NCI-H1105 treated with DMSO at 0.1 percent for 48 hours (cell line): ENCODE measurements at regions not wholly inside any gene's neighbourhood (a gene's known extent, or its start where the extent isn't known, plus 50 kb on each side); places are given as distances from the start of the nearest gene placed in this dataset.
"Not testable (repeated sequence)": the region's sequence is repeated elsewhere in the genome, so short reads cannot be mapped to it uniquely, and the experiment has no call there.

Experiments
- DNase-seq: peaks from one replicate; lab custom pipeline; 2025; lab: John Stamatoyannopoulos, UW

GRCh38 chr4:141851246-141851891 is 215.0 kb downstream of the IL15 start:
- DNase-seq: no peak

GRCh38 chr4:141853091-141853764 is 216.8 kb downstream of the IL15 start:
- peak; percentile 90 for DNase-seq

- no peak for DNase-seq
Observed at GRCh38 chr4:141858437-141858836, 222.1 kb downstream of the IL15 start.

GRCh38 chr4:141860974-141861373 is 224.6 kb downstream of the IL15 start:
- DNase-seq: no peak

- no peak for DNase-seq
Observed at GRCh38 chr4:141870152-141870551, 233.8 kb downstream of the IL15 start.

GRCh38 chr4:141871086-141871770 is 234.8 kb downstream of the IL15 start:
- DNase-seq: peak; percentile 14

- not testable (repeated sequence) for DNase-seq
Observed at GRCh38 chr4:141882650-141883049, 246.3 kb downstream of the IL15 start.

- DNase-seq: no peak
Observed at GRCh38 chr4:141884070-141884469, 247.7 kb downstream of the IL15 start.

- DNase-seq: no peak
Observed at GRCh38 chr4:141885112-141885511, 248.7 kb downstream of the IL15 start.

- DNase-seq: no peak
Observed at GRCh38 chr4:141890279-141890678, 253.9 kb downstream of the IL15 start.

- no peak for DNase-seq
Observed at GRCh38 chr4:141891260-141892120, 255.1 kb downstream of the IL15 start.

- no peak for DNase-seq
Observed at GRCh38 chr4:141896687-141897086, 260.3 kb downstream of the IL15 start.

GRCh38 chr4:141898346-141898745 is 262.0 kb downstream of the IL15 start:
- no peak for DNase-seq

GRCh38 chr4:141899103-141899502 is 262.7 kb downstream of the IL15 start:
- DNase-seq: no peak

- DNase-seq: no peak
Observed at GRCh38 chr4:141899541-141899940, 263.2 kb downstream of the IL15 start.

- DNase-seq: no peak
Observed at GRCh38 chr4:141900856-141901255, 264.5 kb downstream of the IL15 start.

GRCh38 chr4:141905751-141906150 is 269.4 kb downstream of the IL15 start:
- DNase-seq: no peak

GRCh38 chr4:141909541-141909940 is 273.2 kb downstream of the IL15 start:
- DNase-seq: no peak

- DNase-seq: peak; percentile 81
Observed at GRCh38 chr4:141912831-141913230, 276.4 kb downstream of the IL15 start.

GRCh38 chr4:141913928-141914327 is 277.5 kb downstream of the IL15 start:
- no peak for DNase-seq

- DNase-seq: no peak
Observed at GRCh38 chr4:141914746-141915145, 278.4 kb downstream of the IL15 start.

- DNase-seq: no peak
Observed at GRCh38 chr4:141919649-141920048, 283.3 kb downstream of the IL15 start.
